HCT116 (cell line): ENCODE measurements at regions not wholly inside any gene's neighbourhood (a gene's known extent, or its start where the extent isn't known, plus 50 kb on each side); places are given as distances from the start of the nearest gene placed in this dataset.

ENCODE experiments used
- EZH2 ChIP-seq: fragments of 200-600 bp; sonication (generic); IDR thresholded peaks from 2 replicates; pipeline ENCODE4 v1.6.1; 2017; ENCODE audit warnings: antibody characterized with exemption, mixed run types
- EZH2phosphoT487 ChIP-seq: fragments of 200-600 bp; IDR thresholded peaks from 2 replicates; pipeline ENCODE4 v1.6.1; 2018; ENCODE audit warnings: antibody characterized with exemption, borderline replicate concordance
- POLR2A ChIP-seq: IDR thresholded peaks from 2 replicates; pipeline ENCODE4 v1.7.0; 2011; ENCODE audit warnings: borderline replicate concordance; ENCODE audit not compliant: insufficient read depth, insufficient read length; ENCODE audit errors: extremely low read depth
- POLR2AphosphoS5 ChIP-seq: IDR thresholded peaks from 2 replicates; pipeline ENCODE4 v1.6.1; 2011; ENCODE audit warnings: mild to moderate bottlenecking, low read depth, low read length, moderate library complexity
- RAD21 ChIP-seq: IDR thresholded peaks from 2 replicates; pipeline ENCODE4 v1.6.1; 2012; ENCODE audit warnings: low read depth, mild to moderate bottlenecking
- SIN3A ChIP-seq: IDR thresholded peaks from 2 replicates; pipeline ENCODE4 v1.6.1; 2012; ENCODE audit warnings: low read depth
- TCF7L2 ChIP-seq: IDR thresholded peaks from 2 replicates; pipeline ENCODE4 v1.7.0; 2011; ENCODE audit warnings: borderline replicate concordance, inconsistent platforms; ENCODE audit not compliant: insufficient read depth, insufficient read length; ENCODE audit errors: extremely low read depth
- TF ChIP-seq, protein P1 (sequence below), 3 experiments: fragments of 200-600 bp in 1 of 3; sonication (generic) in 1 of 3; IDR thresholded peaks in 2 of 3; conservative IDR thresholded peaks in 1 of 3; 2 replicates each; pipeline ENCODE4 v1.5.1; 2012 to 2017; ENCODE audit warnings: low read depth in 2 of 3, low read length in 2 of 3, antibody characterized with exemption in 1 of 3, borderline replicate concordance in 1 of 3, control low read depth in 1 of 3, mild to moderate bottlenecking in 1 of 3, mixed read lengths in 1 of 3, mixed run types in 1 of 3, moderate library complexity in 1 of 3; ENCODE audit not compliant: insufficient read depth in 1 of 3
- TF ChIP-seq, protein P2 (sequence below): IDR thresholded peaks from 2 replicates; pipeline ENCODE4 v1.6.1; 2012
- TF ChIP-seq, protein P3 (sequence below): IDR thresholded peaks from 2 replicates; pipeline ENCODE4 v1.6.1; 2011; ENCODE audit warnings: mild to moderate bottlenecking, low read length, moderate library complexity; ENCODE audit not compliant: insufficient replicate concordance; ENCODE audit errors: extremely low read depth
- TF ChIP-seq, protein P4 (sequence below): IDR thresholded peaks from 2 replicates; pipeline ENCODE4 v1.6.1; 2012

DNA sequence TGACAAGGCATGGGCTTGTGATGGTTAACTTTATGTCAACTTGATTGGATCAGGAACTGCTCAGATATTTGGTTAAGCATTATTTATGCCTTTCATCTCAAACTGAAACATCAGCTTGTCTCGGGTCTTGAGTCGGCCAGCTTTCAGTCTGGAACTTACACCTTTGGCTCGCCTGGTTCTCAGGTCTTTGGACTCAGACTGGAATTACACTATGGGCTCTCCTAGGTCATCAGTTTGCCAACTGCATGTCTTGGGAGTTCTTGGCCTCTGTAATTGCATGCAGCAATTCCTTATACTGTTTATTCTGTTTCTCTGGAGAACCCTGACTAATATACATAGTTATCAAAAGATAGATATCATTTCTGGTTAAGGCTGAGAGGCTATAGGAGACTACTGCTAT, 653.7 kb downstream of the ADGRL2 start:
- no peak for TF ChIP-seq EZH2phosphoT487
- no peak for TF ChIP-seq POLR2AphosphoS5
- TF ChIP-seq, protein P1, sequence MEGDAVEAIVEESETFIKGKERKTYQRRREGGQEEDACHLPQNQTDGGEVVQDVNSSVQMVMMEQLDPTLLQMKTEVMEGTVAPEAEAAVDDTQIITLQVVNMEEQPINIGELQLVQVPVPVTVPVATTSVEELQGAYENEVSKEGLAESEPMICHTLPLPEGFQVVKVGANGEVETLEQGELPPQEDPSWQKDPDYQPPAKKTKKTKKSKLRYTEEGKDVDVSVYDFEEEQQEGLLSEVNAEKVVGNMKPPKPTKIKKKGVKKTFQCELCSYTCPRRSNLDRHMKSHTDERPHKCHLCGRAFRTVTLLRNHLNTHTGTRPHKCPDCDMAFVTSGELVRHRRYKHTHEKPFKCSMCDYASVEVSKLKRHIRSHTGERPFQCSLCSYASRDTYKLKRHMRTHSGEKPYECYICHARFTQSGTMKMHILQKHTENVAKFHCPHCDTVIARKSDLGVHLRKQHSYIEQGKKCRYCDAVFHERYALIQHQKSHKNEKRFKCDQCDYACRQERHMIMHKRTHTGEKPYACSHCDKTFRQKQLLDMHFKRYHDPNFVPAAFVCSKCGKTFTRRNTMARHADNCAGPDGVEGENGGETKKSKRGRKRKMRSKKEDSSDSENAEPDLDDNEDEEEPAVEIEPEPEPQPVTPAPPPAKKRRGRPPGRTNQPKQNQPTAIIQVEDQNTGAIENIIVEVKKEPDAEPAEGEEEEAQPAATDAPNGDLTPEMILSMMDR (IDR thresholded peaks at IDR 0.05 in 2 of 3, conservative IDR thresholded peaks at IDR 0.05 in 1 of 3; ENCODE audit: borderline replicate concordance in 1 of 3, insufficient read depth in 1 of 3, low read depth in 2 of 3, low read length in 2 of 3), result no peak
- TF ChIP-seq EZH2, result no peak
- no peak for TF ChIP-seq SIN3A
- TF ChIP-seq, protein P2, sequence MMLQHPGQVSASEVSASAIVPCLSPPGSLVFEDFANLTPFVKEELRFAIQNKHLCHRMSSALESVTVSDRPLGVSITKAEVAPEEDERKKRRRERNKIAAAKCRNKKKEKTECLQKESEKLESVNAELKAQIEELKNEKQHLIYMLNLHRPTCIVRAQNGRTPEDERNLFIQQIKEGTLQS, result no peak
- no peak for TF ChIP-seq RAD21
- no peak for TF ChIP-seq POLR2A
- TF ChIP-seq, protein P3, sequence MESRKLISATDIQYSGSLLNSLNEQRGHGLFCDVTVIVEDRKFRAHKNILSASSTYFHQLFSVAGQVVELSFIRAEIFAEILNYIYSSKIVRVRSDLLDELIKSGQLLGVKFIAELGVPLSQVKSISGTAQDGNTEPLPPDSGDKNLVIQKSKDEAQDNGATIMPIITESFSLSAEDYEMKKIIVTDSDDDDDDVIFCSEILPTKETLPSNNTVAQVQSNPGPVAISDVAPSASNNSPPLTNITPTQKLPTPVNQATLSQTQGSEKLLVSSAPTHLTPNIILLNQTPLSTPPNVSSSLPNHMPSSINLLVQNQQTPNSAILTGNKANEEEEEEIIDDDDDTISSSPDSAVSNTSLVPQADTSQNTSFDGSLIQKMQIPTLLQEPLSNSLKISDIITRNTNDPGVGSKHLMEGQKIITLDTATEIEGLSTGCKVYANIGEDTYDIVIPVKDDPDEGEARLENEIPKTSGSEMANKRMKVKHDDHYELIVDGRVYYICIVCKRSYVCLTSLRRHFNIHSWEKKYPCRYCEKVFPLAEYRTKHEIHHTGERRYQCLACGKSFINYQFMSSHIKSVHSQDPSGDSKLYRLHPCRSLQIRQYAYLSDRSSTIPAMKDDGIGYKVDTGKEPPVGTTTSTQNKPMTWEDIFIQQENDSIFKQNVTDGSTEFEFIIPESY, result no peak
- TF ChIP-seq, protein P4, sequence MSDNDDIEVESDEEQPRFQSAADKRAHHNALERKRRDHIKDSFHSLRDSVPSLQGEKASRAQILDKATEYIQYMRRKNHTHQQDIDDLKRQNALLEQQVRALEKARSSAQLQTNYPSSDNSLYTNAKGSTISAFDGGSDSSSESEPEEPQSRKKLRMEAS, result no peak
- no peak for TF ChIP-seq TCF7L2
